ENCODE measurements at regions not wholly inside any gene's neighbourhood (a gene's known extent, or its start where the extent isn't known, plus 50 kb on each side); places are given as distances from the start of the nearest gene placed in this dataset.

DNA sequence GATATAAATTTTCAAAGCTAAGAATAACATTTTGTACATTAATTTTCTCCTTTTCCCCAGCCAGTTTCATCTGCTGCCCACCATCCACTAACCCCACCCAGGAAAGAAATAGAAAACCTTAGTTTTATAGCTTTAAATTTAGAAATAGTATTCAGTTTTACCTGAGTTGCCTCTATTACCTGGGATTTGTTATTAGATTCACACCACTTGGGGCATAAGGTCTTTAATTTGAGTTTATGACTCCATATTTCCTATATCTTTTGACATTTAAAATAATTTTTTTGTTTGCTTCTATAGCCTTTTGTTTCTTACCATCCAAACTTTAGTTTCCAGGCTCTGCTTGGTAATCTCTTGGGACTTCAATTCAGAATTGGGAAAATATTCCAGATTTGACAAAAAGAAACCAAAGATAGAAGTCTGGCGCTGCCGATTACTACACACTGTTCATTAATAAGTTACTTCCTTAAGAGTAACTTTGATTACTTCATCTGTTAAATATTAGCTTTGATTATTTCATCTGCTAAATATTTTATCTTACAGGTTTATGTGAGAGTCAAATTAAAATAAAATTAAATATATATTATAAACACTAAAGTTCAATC is 485.5 kb upstream of the FOXG1 start:
- TF ChIP-seq CTCF (IDR thresholded peaks at IDR 0.05; ENCODE audit: poor library complexity, severe bottlenecking) (no peak), TAF1 (IDR thresholded peaks at IDR 0.05; ENCODE audit: low read depth) (no peak), POLR2AphosphoS5 (IDR thresholded peaks at IDR 0.05) (no peak), EZH2 (IDR thresholded peaks at IDR 0.05; ENCODE audit: borderline replicate concordance, insufficient read depth, low read length, poor library complexity, severe bottlenecking) (no peak), RAD21 (conservative IDR thresholded peaks at IDR 0.05) (no peak), REST (IDR thresholded peaks at IDR 0.05; ENCODE audit: borderline replicate concordance) (no peak), EP300 (conservative IDR thresholded peaks at IDR 0.05; ENCODE audit: poor library complexity, severe bottlenecking) (no peak)
